Duodenal mucosa (tissue), 2 donors: ENCODE measurements at regions not wholly inside any gene's neighbourhood (a gene's known extent, or its start where the extent isn't known, plus 50 kb on each side); places are given as distances from the start of the nearest gene placed in this dataset.

Source experiments
- H3K27ac ChIP-seq: one replicate; pipeline ENCODE4 v1.7.0; 2013; ENCODE audit warnings: low read depth, low read length
- H3K27me3 ChIP-seq, 2 donors: one replicate each; pipeline ENCODE4 v1.7.0; 2013; ENCODE audit warnings: low read length in 2 of 2, control low read depth in 1 of 2; ENCODE audit not compliant: insufficient read depth in 2 of 2, control insufficient read depth in 1 of 2
- H3K36me3 ChIP-seq, 2 donors: one replicate each; pipeline ENCODE4 v1.7.0; 2013; ENCODE audit warnings: low read length in 2 of 2, control low read depth in 1 of 2; ENCODE audit not compliant: insufficient read depth in 2 of 2, control insufficient read depth in 1 of 2
- H3K4me1 ChIP-seq, 2 donors: one replicate each; pipeline ENCODE4 v1.7.0; 2013; ENCODE audit warnings: low read length in 2 of 2, control low read depth in 1 of 2; ENCODE audit not compliant: insufficient read depth in 2 of 2, control insufficient read depth in 1 of 2
- H3K4me3 ChIP-seq, 2 donors: one replicate each; pipeline ENCODE4 v1.7.0; 2013; ENCODE audit warnings: low read length in 2 of 2, low read depth in 1 of 2
- H3K9ac ChIP-seq, 2 donors: one replicate each; pipeline ENCODE4 v1.7.0; 2013; ENCODE audit warnings: low read length in 2 of 2, low read depth in 1 of 2
- H3K9me3 ChIP-seq, 2 donors: one replicate each; pipeline ENCODE4 v1.7.0; 2013; ENCODE audit warnings: low read length in 2 of 2, control low read depth in 1 of 2; ENCODE audit not compliant: control insufficient read depth in 1 of 2

GRCh38 chr9:73613092-73613701, 461.5 kb downstream of the ANXA1 start:
- Histone ChIP-seq H3K36me3 (no peaks in the 10 kb centered on the region), H3K4me1 (no peaks in the 10 kb centered on the region)

GRCh38 chr9:73615557-73615956, 463.9 kb downstream of the ANXA1 start:
- Histone ChIP-seq H3K27ac (no peak overlapping the region), H3K4me1 (no peaks in the 10 kb centered on the region), H3K27me3 (no peaks in the 10 kb centered on the region), H3K36me3 (no peaks in the 10 kb centered on the region), H3K4me3 (no peak overlapping the region), H3K9me3 (no peaks in the 10 kb centered on the region), H3K9ac (no peak overlapping the region)

More at GRCh38 chr9:73613092-73613701, 461.5 kb downstream of the ANXA1 start:
- Histone ChIP-seq H3K9me3 (no peaks in the 10 kb centered on the region), H3K27me3 (no peaks in the 10 kb centered on the region), H3K4me3 (no peak overlapping the region), H3K9ac (no peak overlapping the region), H3K27ac (no peak overlapping the region)

DNA sequence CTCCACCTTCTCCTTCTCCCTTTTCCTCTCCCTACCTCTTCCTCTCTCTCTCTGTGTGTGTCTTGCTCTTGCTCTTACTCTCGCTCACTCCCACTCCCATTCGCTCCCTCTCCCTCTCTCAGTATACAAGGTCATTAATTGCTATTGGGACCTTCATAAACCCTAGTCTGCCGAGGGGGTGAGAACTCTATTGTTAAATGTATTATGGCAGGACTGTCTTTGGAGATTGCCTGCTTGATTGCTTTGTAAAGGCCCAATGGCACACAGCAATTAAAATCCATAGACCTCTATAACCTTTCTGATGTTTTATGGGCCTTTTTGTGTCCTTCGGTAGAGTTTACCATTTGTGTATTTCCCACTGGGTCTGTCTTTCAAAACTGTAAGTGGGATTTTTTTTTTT, 465.9 kb downstream of the ANXA1 start:
- no peaks in the 10 kb centered on the region for H3K9me3 ChIP-seq
- no peaks in the 10 kb centered on the region for H3K27me3 ChIP-seq
- no peak overlapping the region for H3K4me3 ChIP-seq
- no peaks in the 10 kb centered on the region for H3K36me3 ChIP-seq
- H3K27ac ChIP-seq = no peak overlapping the region
- H3K9ac ChIP-seq = no peak overlapping the region
- no peaks in the 10 kb centered on the region for H3K4me1 ChIP-seq

DNA sequence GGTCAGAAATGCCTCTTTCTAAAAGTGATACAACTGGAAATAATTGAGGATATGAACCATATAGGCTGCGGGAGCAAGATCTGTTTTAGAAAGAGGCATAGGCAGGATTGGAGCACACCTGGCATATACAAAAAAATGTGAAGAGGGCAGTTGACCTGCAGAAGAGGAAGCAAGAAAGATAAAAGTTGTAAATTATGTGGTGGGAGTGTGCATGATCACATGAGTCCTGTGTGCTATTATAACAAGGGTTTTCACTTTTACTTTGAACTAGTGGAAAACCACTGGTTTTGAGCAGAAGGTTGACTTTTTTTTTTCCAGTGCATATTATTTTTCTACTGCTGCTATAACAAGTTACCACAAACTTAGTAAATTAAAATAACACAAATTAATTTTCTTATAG, 489.3 kb downstream of the ANXA1 start:
- no peak overlapping the region for H3K9ac ChIP-seq
- H3K4me1 ChIP-seq = no peaks in the 10 kb centered on the region
- H3K9me3 ChIP-seq = no peaks in the 10 kb centered on the region
- H3K36me3 ChIP-seq = no peaks in the 10 kb centered on the region
- no peaks in the 10 kb centered on the region for H3K27me3 ChIP-seq
- H3K4me3 ChIP-seq = no peak overlapping the region
- H3K27ac ChIP-seq = no peak overlapping the region

- H3K4me1 ChIP-seq = no peaks in the 10 kb centered on the region
- no peaks in the 10 kb centered on the region for H3K27me3 ChIP-seq
- no peak overlapping the region for H3K27ac ChIP-seq
- no peaks in the 10 kb centered on the region for H3K9me3 ChIP-seq
- no peak overlapping the region for H3K9ac ChIP-seq
- H3K36me3 ChIP-seq = no peaks in the 10 kb centered on the region
- H3K4me3 ChIP-seq = no peak overlapping the region
Measured at GRCh38 chr9:73643379-73644013, 491.8 kb downstream of the ANXA1 start.

GRCh38 chr9:73647560-73647959, 495.9 kb downstream of the ANXA1 start:
- H3K9ac ChIP-seq = no peak overlapping the region
- no peaks in the 10 kb centered on the region for H3K36me3 ChIP-seq
- H3K4me3 ChIP-seq = no peak overlapping the region
- no peaks in the 10 kb centered on the region for H3K9me3 ChIP-seq
- no peaks in the 10 kb centered on the region for H3K4me1 ChIP-seq
- no peak overlapping the region for H3K27ac ChIP-seq
- no peaks in the 10 kb centered on the region for H3K27me3 ChIP-seq

- no peak overlapping the region for H3K4me3 ChIP-seq
- no peak overlapping the region for H3K27ac ChIP-seq
- H3K36me3 ChIP-seq = no peaks in the 10 kb centered on the region
- no peaks in the 10 kb centered on the region for H3K9me3 ChIP-seq
- no peak overlapping the region for H3K9ac ChIP-seq
- H3K27me3 ChIP-seq = no peaks in the 10 kb centered on the region
- no peaks in the 10 kb centered on the region for H3K4me1 ChIP-seq
Measured at GRCh38 chr9:73649552-73649951, 497.9 kb downstream of the ANXA1 start.

DNA sequence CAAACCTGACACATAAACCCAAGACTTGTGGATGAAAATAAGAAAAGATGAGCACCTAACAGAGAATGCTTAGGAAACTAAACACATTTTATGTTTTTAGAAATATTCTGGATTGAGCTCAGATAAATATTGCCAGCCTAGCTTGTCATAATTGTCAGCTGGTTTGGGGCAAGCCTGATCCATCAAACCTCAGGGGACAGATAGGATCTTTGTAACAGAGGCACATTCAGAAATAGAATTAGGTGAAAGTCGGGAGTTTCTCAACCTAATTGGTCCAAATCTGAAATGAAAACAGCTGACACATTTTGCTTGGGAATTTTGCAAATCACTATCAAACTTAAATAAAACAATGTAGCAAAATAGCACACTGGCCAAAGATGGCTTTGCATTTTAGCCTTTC, 503.7 kb downstream of the ANXA1 start:
- Histone ChIP-seq H3K27me3 (no peaks in the 10 kb centered on the region), H3K4me3 (no peak overlapping the region), H3K9me3 (no peaks in the 10 kb centered on the region), H3K36me3 (no peaks in the 10 kb centered on the region), H3K27ac (no peak overlapping the region), H3K4me1 (no peaks in the 10 kb centered on the region), H3K9ac (no peak overlapping the region)

DNA sequence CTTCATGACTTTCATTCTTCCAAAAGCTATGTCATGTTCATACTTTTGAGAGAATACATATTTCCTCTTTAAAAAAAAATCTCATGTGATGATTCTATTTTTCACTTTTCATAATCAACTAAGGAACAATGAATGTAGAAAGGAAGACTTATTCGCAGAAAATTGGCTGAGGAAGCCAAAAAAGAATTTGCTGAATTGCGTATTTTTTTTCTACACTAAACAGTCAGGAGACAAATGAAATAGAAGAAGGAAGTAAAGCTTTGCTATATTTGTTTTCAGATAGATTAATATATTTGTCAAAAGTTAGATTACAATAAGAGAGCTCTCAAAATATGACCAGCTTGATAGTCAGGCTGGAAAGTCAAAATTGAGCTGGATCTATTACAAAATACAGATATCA, 504.2 kb downstream of the ANXA1 start:
- H3K9ac ChIP-seq = no peak overlapping the region
- H3K27ac ChIP-seq = no peak overlapping the region
- no peak overlapping the region for H3K4me3 ChIP-seq
- H3K36me3 ChIP-seq = no peaks in the 10 kb centered on the region
- H3K9me3 ChIP-seq = no peaks in the 10 kb centered on the region
- H3K27me3 ChIP-seq = no peaks in the 10 kb centered on the region
- no peaks in the 10 kb centered on the region for H3K4me1 ChIP-seq

DNA sequence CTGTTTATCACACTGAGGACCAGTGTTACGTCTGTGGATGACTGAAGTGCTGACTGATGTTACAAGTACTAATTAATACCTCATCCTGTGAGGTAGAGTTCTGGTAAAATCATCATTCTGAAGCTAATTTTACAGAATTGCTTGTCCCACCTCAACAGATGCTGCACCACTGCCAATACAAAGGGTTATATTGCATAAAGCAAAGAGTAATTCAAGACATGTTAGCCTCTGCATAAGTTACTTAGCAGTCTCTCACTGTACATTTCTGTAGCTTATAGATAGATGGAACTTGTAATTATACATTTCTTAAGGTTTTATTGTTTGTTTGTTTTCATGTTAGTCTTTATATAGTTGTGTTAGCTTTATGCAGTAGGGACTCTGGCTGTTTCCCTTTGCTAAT, 513.6 kb downstream of the ANXA1 start:
- Histone ChIP-seq H3K9ac (no peak overlapping the region), H3K27ac (no peak overlapping the region), H3K9me3 (no peaks in the 10 kb centered on the region), H3K36me3 (no peaks in the 10 kb centered on the region), H3K4me3 (no peak overlapping the region), H3K4me1 (no peaks in the 10 kb centered on the region), H3K27me3 (no peaks in the 10 kb centered on the region)
